ENCODE measurements at regions not wholly inside any gene's neighbourhood (a gene's known extent, or its start where the extent isn't known, plus 50 kb on each side); places are given as distances from the start of the nearest gene placed in this dataset.

- H3K27ac ChIP-seq (ENCODE audit: low read length): no peak overlapping the region
- H3K9me3 ChIP-seq (ENCODE audit: control insufficient read depth in 2 of 2, low read length in 2 of 2): no peaks in the 10 kb centered on the region
- H3K36me3 ChIP-seq (ENCODE audit: control insufficient read depth in 2 of 2, insufficient read depth in 2 of 2, low read length in 2 of 2): no peaks in the 10 kb centered on the region
- no peaks in the 10 kb centered on the region for H3K4me1 ChIP-seq (ENCODE audit: control insufficient read depth, insufficient read depth, low read length)
- H3K9ac ChIP-seq (ENCODE audit: low read length in 2 of 2): no peak overlapping the region
- no peaks in the 10 kb centered on the region for H3K27me3 ChIP-seq (ENCODE audit: control insufficient read depth in 1 of 2, insufficient read depth in 2 of 2, low read length in 2 of 2)
- H3K4me3 ChIP-seq (ENCODE audit: low read length in 2 of 2): no peak overlapping the region
These were observed 179.4 kb upstream of the ALCAM start for GRCh38 chr3:105187344-105187743.

GRCh38 chr3:105195260-105195659, 171.4 kb upstream of the ALCAM start:
- no peaks in the 10 kb centered on the region for H3K9me3 ChIP-seq (ENCODE audit: control insufficient read depth in 2 of 2, low read length in 2 of 2)
- no peaks in the 10 kb centered on the region for H3K4me1 ChIP-seq (ENCODE audit: control insufficient read depth, insufficient read depth, low read length)
- no peaks in the 10 kb centered on the region for H3K27me3 ChIP-seq (ENCODE audit: control insufficient read depth in 1 of 2, insufficient read depth in 2 of 2, low read length in 2 of 2)
- no peak overlapping the region for H3K27ac ChIP-seq (ENCODE audit: low read length)
- no peaks in the 10 kb centered on the region for H3K36me3 ChIP-seq (ENCODE audit: control insufficient read depth in 2 of 2, insufficient read depth in 2 of 2, low read length in 2 of 2)
- no peak overlapping the region for H3K9ac ChIP-seq (ENCODE audit: low read length in 2 of 2)
- H3K4me3 ChIP-seq (ENCODE audit: low read length in 2 of 2): no peak overlapping the region

DNA sequence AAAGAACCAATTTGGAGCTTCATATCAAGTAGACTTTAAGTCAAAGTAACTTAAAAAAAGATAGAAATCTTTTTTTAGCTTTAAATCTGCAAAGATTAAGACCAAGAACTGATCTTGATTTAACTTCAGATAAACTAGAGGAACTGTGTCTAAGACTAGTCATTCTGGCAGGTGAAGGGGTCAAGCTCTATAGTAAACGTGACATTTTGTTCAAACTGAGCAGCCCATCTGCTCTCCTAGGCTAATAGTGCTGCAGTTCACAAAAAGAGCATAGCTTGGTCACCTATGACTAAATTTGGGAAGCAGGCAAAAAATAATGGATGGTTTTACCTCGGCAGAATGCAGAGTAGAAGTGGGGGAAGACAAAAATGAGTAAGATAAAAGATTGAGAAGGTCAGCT, 168.8 kb upstream of the ALCAM start:
- H3K27me3 ChIP-seq (ENCODE audit: control insufficient read depth in 1 of 2, insufficient read depth in 2 of 2, low read length in 2 of 2): no peaks in the 10 kb centered on the region
- H3K4me1 ChIP-seq (ENCODE audit: control insufficient read depth, insufficient read depth, low read length): no peaks in the 10 kb centered on the region
- H3K27ac ChIP-seq (ENCODE audit: low read length): no peak overlapping the region
- H3K4me3 ChIP-seq (ENCODE audit: low read length in 2 of 2): no peak overlapping the region
- H3K9me3 ChIP-seq (ENCODE audit: control insufficient read depth in 2 of 2, low read length in 2 of 2): no peaks in the 10 kb centered on the region
- H3K36me3 ChIP-seq (ENCODE audit: control insufficient read depth in 2 of 2, insufficient read depth in 2 of 2, low read length in 2 of 2): no peaks in the 10 kb centered on the region
- H3K9ac ChIP-seq (ENCODE audit: low read length in 2 of 2): no peak overlapping the region

GRCh38 chr3:105199217-105199616, 167.5 kb upstream of the ALCAM start:
- Histone ChIP-seq H3K9me3 (ENCODE audit: control insufficient read depth in 2 of 2, low read length in 2 of 2) (no peaks in the 10 kb centered on the region), H3K4me3 (ENCODE audit: low read length in 2 of 2) (no peak overlapping the region), H3K4me1 (ENCODE audit: control insufficient read depth, insufficient read depth, low read length) (no peaks in the 10 kb centered on the region), H3K36me3 (ENCODE audit: control insufficient read depth in 2 of 2, insufficient read depth in 2 of 2, low read length in 2 of 2) (no peaks in the 10 kb centered on the region), H3K27ac (ENCODE audit: low read length) (no peak overlapping the region), H3K9ac (ENCODE audit: low read length in 2 of 2) (no peak overlapping the region), H3K27me3 (ENCODE audit: control insufficient read depth in 1 of 2, insufficient read depth in 2 of 2, low read length in 2 of 2) (no peaks in the 10 kb centered on the region)

DNA sequence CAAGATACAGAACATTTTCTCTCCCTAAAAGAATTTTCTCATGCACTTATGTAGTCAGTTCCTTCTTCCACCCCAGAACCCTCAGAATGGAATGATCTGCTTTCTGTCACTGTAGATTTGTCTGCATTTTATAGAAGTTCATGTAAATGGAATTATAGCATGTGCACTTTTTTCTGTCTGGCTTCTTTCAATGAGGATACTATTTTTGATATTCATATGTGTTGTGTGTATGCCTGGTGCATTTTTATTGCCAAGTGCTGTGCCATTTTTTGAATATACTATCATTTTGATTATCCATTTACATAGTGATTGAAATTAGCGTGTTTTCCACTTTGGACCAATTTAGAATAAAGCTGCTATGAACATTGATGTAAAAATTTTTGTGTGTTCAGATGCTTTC, 156.6 kb upstream of the ALCAM start:
- no peaks in the 10 kb centered on the region for H3K27me3 ChIP-seq (ENCODE audit: control insufficient read depth in 1 of 2, insufficient read depth in 2 of 2, low read length in 2 of 2)
- no peak overlapping the region for H3K27ac ChIP-seq (ENCODE audit: low read length)
- H3K36me3 ChIP-seq (ENCODE audit: control insufficient read depth in 2 of 2, insufficient read depth in 2 of 2, low read length in 2 of 2): no peaks in the 10 kb centered on the region
- no peaks in the 10 kb centered on the region for H3K4me1 ChIP-seq (ENCODE audit: control insufficient read depth, insufficient read depth, low read length)
- H3K4me3 ChIP-seq (ENCODE audit: low read length in 2 of 2): no peak overlapping the region
- H3K9me3 ChIP-seq (ENCODE audit: control insufficient read depth in 2 of 2, low read length in 2 of 2): no peaks in the 10 kb centered on the region
- H3K9ac ChIP-seq (ENCODE audit: low read length in 2 of 2): no peak overlapping the region

DNA sequence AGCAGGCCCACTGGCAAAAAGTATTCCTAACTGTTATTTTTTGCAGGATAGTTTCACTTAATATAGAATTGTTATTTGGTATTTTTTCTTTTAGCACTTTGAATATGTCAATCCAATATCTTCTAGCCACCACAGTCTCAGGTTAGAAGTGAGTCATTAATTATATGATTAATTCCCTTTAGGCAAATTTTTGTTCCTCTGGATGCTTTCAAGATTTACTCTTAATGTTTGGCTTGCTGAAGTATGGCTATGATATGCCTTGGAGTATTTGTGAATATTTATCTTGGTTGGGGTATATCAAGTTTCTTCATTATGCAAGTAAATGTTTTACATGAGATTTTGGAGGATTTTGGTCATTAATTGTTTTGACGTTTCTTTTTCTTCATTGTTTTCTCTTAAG, 152.1 kb upstream of the ALCAM start:
- Histone ChIP-seq H3K27ac (ENCODE audit: low read length) (no peak overlapping the region), H3K27me3 (ENCODE audit: control insufficient read depth in 1 of 2, insufficient read depth in 2 of 2, low read length in 2 of 2) (no peaks in the 10 kb centered on the region), H3K9me3 (ENCODE audit: control insufficient read depth in 2 of 2, low read length in 2 of 2) (no peaks in the 10 kb centered on the region), H3K36me3 (ENCODE audit: control insufficient read depth in 2 of 2, insufficient read depth in 2 of 2, low read length in 2 of 2) (no peaks in the 10 kb centered on the region), H3K4me1 (ENCODE audit: control insufficient read depth, insufficient read depth, low read length) (no peaks in the 10 kb centered on the region), H3K9ac (ENCODE audit: low read length in 2 of 2) (no peak overlapping the region), H3K4me3 (ENCODE audit: low read length in 2 of 2) (no peak overlapping the region)

- Histone ChIP-seq H3K27me3 (ENCODE audit: control insufficient read depth in 1 of 2, insufficient read depth in 2 of 2, low read length in 2 of 2) (no peaks in the 10 kb centered on the region), H3K4me3 (ENCODE audit: low read length in 2 of 2) (no peak overlapping the region), H3K4me1 (ENCODE audit: control insufficient read depth, insufficient read depth, low read length) (no peaks in the 10 kb centered on the region), H3K27ac (ENCODE audit: low read length) (no peak overlapping the region), H3K36me3 (ENCODE audit: control insufficient read depth in 2 of 2, insufficient read depth in 2 of 2, low read length in 2 of 2) (no peaks in the 10 kb centered on the region), H3K9ac (ENCODE audit: low read length in 2 of 2) (no peak overlapping the region), H3K9me3 (ENCODE audit: control insufficient read depth in 2 of 2, low read length in 2 of 2) (no peaks in the 10 kb centered on the region)
These were observed 144.1 kb upstream of the ALCAM start for GRCh38 chr3:105222568-105223093.

DNA sequence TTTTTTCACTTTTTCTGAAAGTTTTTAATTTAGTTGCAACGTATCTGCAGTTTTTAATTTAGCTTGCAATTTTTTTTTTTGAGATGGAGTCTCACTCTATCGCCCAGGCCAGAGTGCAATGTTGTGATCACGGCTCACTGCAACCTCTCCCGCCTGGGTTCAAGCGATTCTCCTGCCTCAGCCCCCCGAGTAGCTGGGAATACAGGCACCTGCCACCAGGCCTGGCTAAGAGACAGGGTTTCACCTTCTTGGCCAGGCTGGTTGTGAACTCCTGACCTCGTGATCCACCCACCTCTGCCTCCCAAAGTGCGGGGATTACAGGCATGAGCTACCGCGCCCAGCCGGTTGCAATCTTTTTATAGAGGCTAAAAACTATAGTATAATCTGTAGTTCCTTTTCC, 142.9 kb upstream of the ALCAM start:
- Histone ChIP-seq H3K27ac (ENCODE audit: low read length) (no peak overlapping the region), H3K4me3 (ENCODE audit: low read length in 2 of 2) (no peak overlapping the region), H3K27me3 (ENCODE audit: control insufficient read depth in 1 of 2, insufficient read depth in 2 of 2, low read length in 2 of 2) (no peaks in the 10 kb centered on the region), H3K9me3 (ENCODE audit: control insufficient read depth in 2 of 2, low read length in 2 of 2) (peaks cover 0 to 2% of the 10 kb centered on the region in 2 donors), H3K9ac (ENCODE audit: low read length in 2 of 2) (no peak overlapping the region), H3K36me3 (ENCODE audit: control insufficient read depth in 2 of 2, insufficient read depth in 2 of 2, low read length in 2 of 2) (no peaks in the 10 kb centered on the region), H3K4me1 (ENCODE audit: control insufficient read depth, insufficient read depth, low read length) (no peaks in the 10 kb centered on the region)

- H3K4me3 ChIP-seq (ENCODE audit: low read length in 2 of 2): no peak overlapping the region
- H3K9ac ChIP-seq (ENCODE audit: low read length in 2 of 2): no peak overlapping the region
- no peaks in the 10 kb centered on the region for H3K36me3 ChIP-seq (ENCODE audit: control insufficient read depth in 2 of 2, insufficient read depth in 2 of 2, low read length in 2 of 2)
- peaks cover 3 to 7% of the 10 kb centered on the region in 2 donors for H3K9me3 ChIP-seq (ENCODE audit: control insufficient read depth in 2 of 2, low read length in 2 of 2)
- no peaks in the 10 kb centered on the region for H3K27me3 ChIP-seq (ENCODE audit: control insufficient read depth in 1 of 2, insufficient read depth in 2 of 2, low read length in 2 of 2)
- H3K4me1 ChIP-seq (ENCODE audit: control insufficient read depth, insufficient read depth, low read length): no peaks in the 10 kb centered on the region
- H3K27ac ChIP-seq (ENCODE audit: low read length): no peak overlapping the region
These were observed 138.0 kb upstream of the ALCAM start for GRCh38 chr3:105228696-105229095.

- Histone ChIP-seq H3K9me3 (ENCODE audit: control insufficient read depth in 2 of 2, low read length in 2 of 2) (peaks cover 3 to 7% of the 10 kb centered on the region in 2 donors), H3K4me3 (ENCODE audit: low read length in 2 of 2) (no peak overlapping the region), H3K27me3 (ENCODE audit: control insufficient read depth in 1 of 2, insufficient read depth in 2 of 2, low read length in 2 of 2) (no peaks in the 10 kb centered on the region), H3K36me3 (ENCODE audit: control insufficient read depth in 2 of 2, insufficient read depth in 2 of 2, low read length in 2 of 2) (no peaks in the 10 kb centered on the region), H3K27ac (ENCODE audit: low read length) (no peak overlapping the region), H3K4me1 (ENCODE audit: control insufficient read depth, insufficient read depth, low read length) (no peaks in the 10 kb centered on the region), H3K9ac (ENCODE audit: low read length in 2 of 2) (no peak overlapping the region)
These were observed 134.2 kb upstream of the ALCAM start for GRCh38 chr3:105232553-105232952.

GRCh38 chr3:105233010-105233409, 133.7 kb upstream of the ALCAM start:
- Histone ChIP-seq H3K27me3 (ENCODE audit: control insufficient read depth in 1 of 2, insufficient read depth in 2 of 2, low read length in 2 of 2) (no peaks in the 10 kb centered on the region), H3K9me3 (ENCODE audit: control insufficient read depth in 2 of 2, low read length in 2 of 2) (peaks cover 3 to 7% of the 10 kb centered on the region in 2 donors), H3K27ac (ENCODE audit: low read length) (no peak overlapping the region), H3K4me1 (ENCODE audit: control insufficient read depth, insufficient read depth, low read length) (no peaks in the 10 kb centered on the region), H3K9ac (ENCODE audit: low read length in 2 of 2) (no peak overlapping the region), H3K36me3 (ENCODE audit: control insufficient read depth in 2 of 2, insufficient read depth in 2 of 2, low read length in 2 of 2) (no peaks in the 10 kb centered on the region), H3K4me3 (ENCODE audit: low read length in 2 of 2) (no peak overlapping the region)
